DOHH2 (cell line): ENCODE measurements at regions not wholly inside any gene's neighbourhood (a gene's known extent, or its start where the extent isn't known, plus 50 kb on each side); places are given as distances from the start of the nearest gene placed in this dataset.

Source experiments
- H3F3A ChIP-seq: fragments of 200-600 bp; sonication (generic), shearing (Covaris generic); 2 replicates; pipeline ENCODE4 v1.6.0; 2016; ENCODE audit warnings: antibody characterized with exemption, mild to moderate bottlenecking; ENCODE audit not compliant: control insufficient read depth, insufficient read depth
- H3K27ac ChIP-seq: fragments of 200-600 bp; sonication (generic); 2 replicates; pipeline ENCODE4 v1.5.1; 2014; ENCODE audit warnings: low read depth, mild to moderate bottlenecking, low read length, moderate library complexity
- H3K27me3 ChIP-seq: fragments of 200-600 bp; sonication (generic); 2 replicates; pipeline ENCODE4 v1.6.1; 2014; ENCODE audit warnings: mild to moderate bottlenecking, low read length, mixed read lengths; ENCODE audit not compliant: control insufficient read depth
- H3K36me3 ChIP-seq: fragments of 200-600 bp; sonication (generic); 2 replicates; pipeline ENCODE4 v1.6.1; 2014; ENCODE audit warnings: mild to moderate bottlenecking, low read length, moderate library complexity, mixed read lengths; ENCODE audit not compliant: control insufficient read depth
- H3K4me1 ChIP-seq: fragments of 200-600 bp; sonication (generic); 2 replicates; pipeline ENCODE4 v1.6.1; 2014; ENCODE audit warnings: mild to moderate bottlenecking, low read length, mixed read lengths; ENCODE audit not compliant: control insufficient read depth
- H3K4me2 ChIP-seq: fragments of 200-600 bp; sonication (generic); 2 replicates; pipeline ENCODE4 v1.6.0; 2014; ENCODE audit warnings: mild to moderate bottlenecking, low read length, moderate library complexity
- H3K4me3 ChIP-seq: fragments of 200-600 bp; sonication (generic); 2 replicates; pipeline ENCODE4 v1.5.1; 2014; ENCODE audit warnings: mild to moderate bottlenecking, low read length, mixed read lengths
- H3K79me2 ChIP-seq: fragments of 200-600 bp; sonication (generic); 2 replicates; pipeline ENCODE4 v1.6.1; 2014; ENCODE audit warnings: mild to moderate bottlenecking, low read length, mixed read lengths; ENCODE audit not compliant: control insufficient read depth
- H3K9me2 ChIP-seq: fragments of 200-600 bp; sonication (generic); replicated peaks from 2 replicates; pipeline ENCODE4 v1.6.1; 2014; ENCODE audit warnings: mild to moderate bottlenecking, low read length, mixed read lengths; ENCODE audit not compliant: control insufficient read depth
- H3K9me3 ChIP-seq: fragments of 200-600 bp; sonication (generic); 2 replicates; pipeline ENCODE4 v1.6.1; 2014; ENCODE audit warnings: antibody characterized with exemption, low read length, mixed read lengths; ENCODE audit not compliant: control insufficient read depth, insufficient read depth
- H4K20me1 ChIP-seq: fragments of 200-600 bp; sonication (generic); 2 replicates; pipeline ENCODE4 v1.6.0; 2014; ENCODE audit warnings: low read depth, mild to moderate bottlenecking, antibody characterized with exemption, low read length, moderate library complexity; ENCODE audit not compliant: control insufficient read depth, insufficient read depth
- CTCF ChIP-seq: fragments of 200-600 bp; sonication (generic); IDR thresholded peaks from one replicate; pipeline ENCODE4 v1.5.1; 2014; ENCODE audit warnings: antibody characterized with exemption, mild to moderate bottlenecking, low read depth, low read length; ENCODE audit not compliant: poor library complexity, severe bottlenecking
- EZH2phosphoT487 ChIP-seq: fragments of 200-600 bp; sonication (generic); IDR thresholded peaks from 2 replicates; pipeline ENCODE4 v1.6.1; 2017; ENCODE audit warnings: borderline replicate concordance, mild to moderate bottlenecking, antibody characterized with exemption, low read length, moderate library complexity, mixed read lengths

GRCh38 chr18:25825979-25826776, 264.2 kb downstream of the SS18 start:
- Histone ChIP-seq H3K27ac (no peak overlapping the region), H3K4me1 (no peaks in the 10 kb centered on the region), H3K36me3 (no peaks in the 10 kb centered on the region), H3K9me2 (no peaks in the 10 kb centered on the region), H3F3A (no peaks in the 10 kb centered on the region), H3K4me2 (no peak overlapping the region), H4K20me1 (no peaks in the 10 kb centered on the region), H3K79me2 (no peaks in the 10 kb centered on the region), H3K4me3 (no peak overlapping the region), H3K9me3 (no peaks in the 10 kb centered on the region), H3K27me3 (no peaks in the 10 kb centered on the region)
- TF ChIP-seq EZH2phosphoT487 = no peak
- TF ChIP-seq CTCF = no peak

GRCh38 chr18:25825056-25825455, 265.4 kb downstream of the SS18 start:
- Histone ChIP-seq H3K27ac (no peak overlapping the region), H3K9me3 (no peaks in the 10 kb centered on the region), H3F3A (no peaks in the 10 kb centered on the region), H4K20me1 (no peaks in the 10 kb centered on the region), H3K27me3 (no peaks in the 10 kb centered on the region), H3K4me2 (no peak overlapping the region), H3K9me2 (no peaks in the 10 kb centered on the region), H3K4me1 (no peaks in the 10 kb centered on the region), H3K36me3 (no peaks in the 10 kb centered on the region), H3K79me2 (no peaks in the 10 kb centered on the region), H3K4me3 (no peak overlapping the region)
- TF ChIP-seq CTCF = no peak
- no peak for TF ChIP-seq EZH2phosphoT487

GRCh38 chr18:25819746-25820363, 270.6 kb downstream of the SS18 start:
- Histone ChIP-seq H3K4me1 (peaks cover 4% of the 10 kb centered on the region; the same call in 1 of the 2 replicates), H4K20me1 (no peaks in the 10 kb centered on the region), H3K27me3 (no peaks in the 10 kb centered on the region), H3K27ac (no peak overlapping the region), H3K36me3 (no peaks in the 10 kb centered on the region), H3K9me3 (no peaks in the 10 kb centered on the region), H3K9me2 (no peaks in the 10 kb centered on the region), H3K4me2 (no peak overlapping the region), H3K79me2 (no peaks in the 10 kb centered on the region), H3F3A (no peaks in the 10 kb centered on the region), H3K4me3 (no peak overlapping the region)
- no peak for TF ChIP-seq EZH2phosphoT487
- no peak for TF ChIP-seq CTCF
